ENCODE measurements at regions not wholly inside any gene's neighbourhood (a gene's known extent, or its start where the extent isn't known, plus 50 kb on each side); places are given as distances from the start of the nearest gene placed in this dataset.
"Not testable (repeated sequence)": the region's sequence is repeated elsewhere in the genome, so short reads cannot be mapped to it uniquely, and the experiment has no call there.

GRCh38 chr2:187610450-187610849, 56.2 kb upstream of the TFPI start:
- DNase-seq; ATAC-seq (ENCODE audit: poor library complexity); intact Hi-C loops (cut with DNase I): not testable (repeated sequence)

GRCh38 chr2:187612857-187613256, 58.6 kb upstream of the TFPI start:
- intact Hi-C loops (cut with DNase I), result no loop called here
- DNase-seq (no peak), ATAC-seq (ENCODE audit: poor library complexity) (no peak)

GRCh38 chr2:187614756-187615155, 60.5 kb upstream of the TFPI start:
- ATAC-seq (ENCODE audit: poor library complexity), result no peak
- intact Hi-C loops (cut with DNase I), result no loop called here
- no peak for DNase-seq

- DNase-seq (no peak), ATAC-seq (ENCODE audit: poor library complexity) (no peak)
- intact Hi-C loops (cut with DNase I), result no loop called here
Observed at GRCh38 chr2:187615364-187615763, 61.1 kb upstream of the TFPI start.

GRCh38 chr2:187615902-187616301, 61.7 kb upstream of the TFPI start:
- intact Hi-C loops (cut with DNase I), result no loop called here
- DNase-seq, result no peak
- no peak for ATAC-seq (ENCODE audit: poor library complexity)

- no peak for DNase-seq
Observed at GRCh38 chr2:187617120-187617519, 62.9 kb upstream of the TFPI start.

GRCh38 chr2:187617905-187618304, 63.7 kb upstream of the TFPI start:
- ATAC-seq (ENCODE audit: poor library complexity) (no peak), DNase-seq (no peak)
- intact Hi-C loops (cut with DNase I), result no loop called here

More at GRCh38 chr2:187617120-187617519, 62.9 kb upstream of the TFPI start:
- intact Hi-C loops (cut with DNase I), result no loop called here
- no peak for ATAC-seq (ENCODE audit: poor library complexity)

GRCh38 chr2:187618813-187619212, 64.6 kb upstream of the TFPI start:
- DNase-seq, result no peak
- ATAC-seq (ENCODE audit: poor library complexity), result no peak
- intact Hi-C loops (cut with DNase I), result no loop called here

GRCh38 chr2:187627153-187627552, 72.9 kb upstream of the TFPI start:
- intact Hi-C loops (cut with DNase I), result no loop called here
- no peak for ATAC-seq (ENCODE audit: poor library complexity)
- no peak for DNase-seq

GRCh38 chr2:187636731-187637391, 82.6 kb upstream of the TFPI start:
- DNase-seq; ATAC-seq (ENCODE audit: poor library complexity); intact Hi-C loops (cut with DNase I): not testable (repeated sequence)

- intact Hi-C loops (cut with DNase I); DNase-seq: not testable (repeated sequence)
Observed at GRCh38 chr2:187637392-187637740, 83.1 kb upstream of the TFPI start.

GRCh38 chr2:187637771-187638170, 83.5 kb upstream of the TFPI start:
- intact Hi-C loops (cut with DNase I); DNase-seq; ATAC-seq (ENCODE audit: poor library complexity): not testable (repeated sequence)

More at GRCh38 chr2:187637392-187637740, 83.1 kb upstream of the TFPI start:
- not testable (repeated sequence) for ATAC-seq (ENCODE audit: poor library complexity)

GRCh38 chr2:187638840-187639239, 84.6 kb upstream of the TFPI start:
- DNase-seq (no peak), ATAC-seq (ENCODE audit: poor library complexity) (no peak)
- intact Hi-C loops (cut with DNase I), result no loop called here

- intact Hi-C loops (cut with DNase I), result no loop called here
- ATAC-seq (ENCODE audit: poor library complexity), result no peak
- DNase-seq, result no peak
Observed at GRCh38 chr2:187640926-187641510, 86.8 kb upstream of the TFPI start.

GRCh38 chr2:187642498-187642897, 88.3 kb upstream of the TFPI start:
- ATAC-seq (ENCODE audit: poor library complexity), result no peak
- intact Hi-C loops (cut with DNase I), result no loop called here
- no peak for DNase-seq

GRCh38 chr2:187644486-187644885, 90.3 kb upstream of the TFPI start:
- ATAC-seq (ENCODE audit: poor library complexity), result no peak

GRCh38 chr2:187644981-187645380, 90.7 kb upstream of the TFPI start:
- intact Hi-C loops (cut with DNase I), result no loop called here
- DNase-seq (no peak), ATAC-seq (ENCODE audit: poor library complexity) (no peak)

More at GRCh38 chr2:187644486-187644885, 90.3 kb upstream of the TFPI start:
- intact Hi-C loops (cut with DNase I), result no loop called here
- no peak for DNase-seq

GRCh38 chr2:187646556-187646955, 92.3 kb upstream of the TFPI start:
- intact Hi-C loops (cut with DNase I), result no loop called here
- no peak for ATAC-seq (ENCODE audit: poor library complexity)
- DNase-seq, result no peak

- DNase-seq (no peak), ATAC-seq (ENCODE audit: poor library complexity) (no peak)
- intact Hi-C loops (cut with DNase I), result no loop called here
Observed at GRCh38 chr2:187654535-187654934, 100.3 kb upstream of the TFPI start.

GRCh38 chr2:187655001-187655400, 100.8 kb upstream of the TFPI start:
- ATAC-seq (ENCODE audit: poor library complexity) (no peak), DNase-seq (no peak)
- intact Hi-C loops (cut with DNase I), result no loop called here

- intact Hi-C loops (cut with DNase I), result no loop called here
Observed at GRCh38 chr2:187656123-187656522, 101.9 kb upstream of the TFPI start.

More at GRCh38 chr2:187656123-187656522, 101.9 kb upstream of the TFPI start:
- ATAC-seq (ENCODE audit: poor library complexity), result no peak
- no peak for DNase-seq
